SU-DHL-6 (cell line): ENCODE measurements at regions not wholly inside any gene's neighbourhood (a gene's known extent, or its start where the extent isn't known, plus 50 kb on each side); places are given as distances from the start of the nearest gene placed in this dataset.

Experiments
- H2AFZ ChIP-seq: fragments of 200-600 bp; sonication (generic); 2 replicates; pipeline ENCODE4 v1.6.1; 2014; ENCODE audit warnings: low read depth, mild to moderate bottlenecking, moderate library complexity, mixed read lengths, antibody characterized with exemption, low read length; ENCODE audit not compliant: severe bottlenecking
- H3F3A ChIP-seq: fragments of 200-600 bp; shearing (Covaris generic); 2 replicates; pipeline ENCODE4 v1.6.0; 2016; ENCODE audit warnings: antibody characterized with exemption, mild to moderate bottlenecking; ENCODE audit not compliant: insufficient read depth
- H3K27ac ChIP-seq: fragments of 200-600 bp; sonication (generic); 2 replicates; pipeline ENCODE4 v1.5.1; 2016; ENCODE audit warnings: low read depth, mild to moderate bottlenecking, low read length, moderate library complexity, mixed read lengths
- H3K27me3 ChIP-seq: fragments of 200-600 bp; sonication (generic), shearing (Covaris generic); 2 replicates; pipeline ENCODE4 v1.6.0; 2014; ENCODE audit warnings: mild to moderate bottlenecking, low read length
- H3K36me3 ChIP-seq: fragments of 200-600 bp; sonication (generic); 2 replicates; pipeline ENCODE4 v1.6.1; 2014; ENCODE audit warnings: mild to moderate bottlenecking, low read length, mixed read lengths
- H3K4me2 ChIP-seq: fragments of 300-600, 200-600 bp; shearing (Covaris generic), sonication (generic); 2 replicates; pipeline ENCODE4 v1.6.0; 2014; ENCODE audit warnings: low read length, low read depth, mild to moderate bottlenecking; ENCODE audit not compliant: poor library complexity, severe bottlenecking
- H3K4me3 ChIP-seq: fragments of 200-600 bp; sonication (generic); 2 replicates; pipeline ENCODE4 v1.5.1; 2014; ENCODE audit warnings: antibody characterized with exemption, low read length, mild to moderate bottlenecking, mixed read lengths; ENCODE audit not compliant: insufficient read depth, poor library complexity, severe bottlenecking
- H3K79me2 ChIP-seq: fragments of 200-600 bp; sonication (generic); 2 replicates; pipeline ENCODE4 v1.6.1; 2014; ENCODE audit warnings: mild to moderate bottlenecking, low read length, moderate library complexity; ENCODE audit not compliant: insufficient read depth
- H3K9ac ChIP-seq: fragments of 200-600 bp; sonication (generic); 2 replicates; pipeline ENCODE4 v1.7.0; 2014; ENCODE audit warnings: mild to moderate bottlenecking, low read length
- H3K9me2 ChIP-seq: fragments of 200-600 bp; sonication (generic); replicated peaks from 2 replicates; pipeline ENCODE4 v1.6.1; 2014; ENCODE audit warnings: low read length; ENCODE audit not compliant: insufficient read depth
- H3K9me3 ChIP-seq: fragments of 200-600 bp; sonication (generic); 2 replicates; pipeline ENCODE4 v1.6.1; 2014; ENCODE audit warnings: low read length, mixed read lengths; ENCODE audit not compliant: insufficient read depth
- H4K20me1 ChIP-seq: fragments of 200-600 bp; sonication (generic); 2 replicates; pipeline ENCODE4 v1.6.1; 2014; ENCODE audit warnings: low read depth, mild to moderate bottlenecking, antibody characterized with exemption, low read length, moderate library complexity, mixed read lengths
- EZH2phosphoT487 ChIP-seq: fragments of 200-600 bp; sonication (generic), shearing (Covaris generic); conservative IDR thresholded peaks from 2 replicates; pipeline ENCODE4 v1.6.1; 2018; ENCODE audit warnings: mild to moderate bottlenecking, antibody characterized with exemption, low read length, moderate library complexity, mixed read lengths
- TF ChIP-seq, protein P1 (sequence below): fragments of 200-600 bp; sonication (generic); IDR thresholded peaks from one replicate; pipeline ENCODE4 v1.5.1; 2017; ENCODE audit warnings: antibody characterized with exemption, mild to moderate bottlenecking, low read length, moderate library complexity; ENCODE audit not compliant: insufficient read depth, poor library complexity, severe bottlenecking

GRCh38 chr12:97229004-97229403 is 233.6 kb upstream of the RMST start:
- Histone ChIP-seq H3K4me3 (no peak overlapping the region), H2AFZ (no peak overlapping the region), H3K9ac (no peak overlapping the region), H3K4me2 (no peak overlapping the region), H3K27ac (no peak overlapping the region), H3K36me3 (no peaks in the 10 kb centered on the region), H3F3A (no peaks in the 10 kb centered on the region), H3K27me3 (no peaks in the 10 kb centered on the region), H3K79me2 (no peaks in the 10 kb centered on the region), H3K9me2 (no peaks in the 10 kb centered on the region), H3K9me3 (no peaks in the 10 kb centered on the region), H4K20me1 (no peaks in the 10 kb centered on the region)
- no peak for TF ChIP-seq EZH2phosphoT487
- TF ChIP-seq, protein P1, sequence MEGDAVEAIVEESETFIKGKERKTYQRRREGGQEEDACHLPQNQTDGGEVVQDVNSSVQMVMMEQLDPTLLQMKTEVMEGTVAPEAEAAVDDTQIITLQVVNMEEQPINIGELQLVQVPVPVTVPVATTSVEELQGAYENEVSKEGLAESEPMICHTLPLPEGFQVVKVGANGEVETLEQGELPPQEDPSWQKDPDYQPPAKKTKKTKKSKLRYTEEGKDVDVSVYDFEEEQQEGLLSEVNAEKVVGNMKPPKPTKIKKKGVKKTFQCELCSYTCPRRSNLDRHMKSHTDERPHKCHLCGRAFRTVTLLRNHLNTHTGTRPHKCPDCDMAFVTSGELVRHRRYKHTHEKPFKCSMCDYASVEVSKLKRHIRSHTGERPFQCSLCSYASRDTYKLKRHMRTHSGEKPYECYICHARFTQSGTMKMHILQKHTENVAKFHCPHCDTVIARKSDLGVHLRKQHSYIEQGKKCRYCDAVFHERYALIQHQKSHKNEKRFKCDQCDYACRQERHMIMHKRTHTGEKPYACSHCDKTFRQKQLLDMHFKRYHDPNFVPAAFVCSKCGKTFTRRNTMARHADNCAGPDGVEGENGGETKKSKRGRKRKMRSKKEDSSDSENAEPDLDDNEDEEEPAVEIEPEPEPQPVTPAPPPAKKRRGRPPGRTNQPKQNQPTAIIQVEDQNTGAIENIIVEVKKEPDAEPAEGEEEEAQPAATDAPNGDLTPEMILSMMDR = no peak

DNA sequence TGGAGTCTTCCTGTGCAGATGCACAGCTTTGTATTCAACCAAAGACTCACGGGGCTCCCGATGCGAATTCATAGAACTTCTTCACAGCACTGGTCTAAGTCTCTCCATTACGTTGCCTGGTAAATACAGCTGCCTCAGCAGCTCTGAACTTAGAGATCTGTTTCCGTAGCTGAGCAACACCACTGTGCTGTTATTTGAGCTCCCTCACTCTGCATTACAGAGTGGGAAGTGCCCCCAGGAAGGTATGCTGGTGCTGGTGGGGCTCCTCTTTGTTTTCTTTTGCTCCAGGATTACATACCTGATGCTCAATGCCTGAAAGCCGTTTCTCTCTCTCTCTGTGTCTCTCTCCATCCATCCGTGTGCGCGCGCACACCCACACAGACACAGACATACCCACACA is 227.5 kb upstream of the RMST start:
- Histone ChIP-seq H3K9me3 (no peaks in the 10 kb centered on the region), H3K27ac (no peak overlapping the region), H3K79me2 (no peaks in the 10 kb centered on the region), H3K36me3 (no peaks in the 10 kb centered on the region), H3K27me3 (no peaks in the 10 kb centered on the region), H3K4me3 (no peak overlapping the region), H2AFZ (no peak overlapping the region), H3K4me2 (no peak overlapping the region), H3K9ac (no peak overlapping the region), H3F3A (no peaks in the 10 kb centered on the region), H4K20me1 (no peaks in the 10 kb centered on the region), H3K9me2 (no peaks in the 10 kb centered on the region)
- TF ChIP-seq EZH2phosphoT487 = no peak
- TF ChIP-seq, protein P1 = no peak

GRCh38 chr12:97246368-97246767 is 216.2 kb upstream of the RMST start:
- no peak overlapping the region for H3K9ac ChIP-seq
- no peaks in the 10 kb centered on the region for H3K27me3 ChIP-seq
- no peak overlapping the region for H3K27ac ChIP-seq
- no peaks in the 10 kb centered on the region for H4K20me1 ChIP-seq
- H3K4me3 ChIP-seq = no peak overlapping the region
- H3F3A ChIP-seq = no peaks in the 10 kb centered on the region
- H3K79me2 ChIP-seq = no peaks in the 10 kb centered on the region
- H3K4me2 ChIP-seq = no peak overlapping the region
- no peaks in the 10 kb centered on the region for H3K9me2 ChIP-seq
- H2AFZ ChIP-seq = no peak overlapping the region
- H3K36me3 ChIP-seq = no peaks in the 10 kb centered on the region
- no peak for TF ChIP-seq EZH2phosphoT487
- TF ChIP-seq, protein P1 = no peak
- H3K9me3 ChIP-seq = no peaks in the 10 kb centered on the region

DNA sequence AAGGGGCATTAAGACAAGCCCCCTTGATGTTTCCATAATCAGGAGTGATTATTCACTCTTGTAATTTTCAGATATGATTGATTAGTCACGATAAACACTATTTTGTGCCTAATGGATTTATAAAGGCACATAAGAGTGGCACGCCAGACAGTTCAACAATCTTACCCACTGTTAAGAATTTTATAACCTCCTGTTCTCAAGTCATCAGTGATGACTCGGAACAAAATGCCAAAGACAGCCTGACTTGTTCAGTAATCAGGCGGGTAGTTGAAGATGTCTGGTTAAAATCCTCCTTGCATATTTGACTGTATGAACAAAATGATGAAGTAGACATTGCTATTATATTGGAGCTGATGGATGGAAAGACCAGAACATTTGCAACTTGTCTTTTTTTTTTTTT is 212.1 kb upstream of the RMST start:
- H3F3A ChIP-seq = no peaks in the 10 kb centered on the region
- H3K9me3 ChIP-seq = no peaks in the 10 kb centered on the region
- no peak overlapping the region for H3K9ac ChIP-seq
- H3K4me3 ChIP-seq = no peak overlapping the region
- no peak overlapping the region for H3K27ac ChIP-seq
- no peaks in the 10 kb centered on the region for H3K27me3 ChIP-seq
- no peaks in the 10 kb centered on the region for H3K9me2 ChIP-seq
- no peak for TF ChIP-seq EZH2phosphoT487
- TF ChIP-seq, protein P1 = no peak
- H2AFZ ChIP-seq = no peak overlapping the region
- no peaks in the 10 kb centered on the region for H3K36me3 ChIP-seq
- no peaks in the 10 kb centered on the region for H3K79me2 ChIP-seq
- H4K20me1 ChIP-seq = no peaks in the 10 kb centered on the region
- H3K4me2 ChIP-seq = no peak overlapping the region
